Caco-2 (cell line): ENCODE measurements at regions not wholly inside any gene's neighbourhood (a gene's known extent, or its start where the extent isn't known, plus 50 kb on each side); places are given as distances from the start of the nearest gene placed in this dataset.

Source experiments
- BruUV-seq: library from RNA; stranded (reverse); fragments of 400-500 nt; replicated peaks from 2 replicates; lab custom pipeline; 2021; lab: Mats Ljungman, UMichigan
- CTCF ChIA-PET: fragments of 300-600 bp; sonication (Branson Sonifier 250); formaldehyde crosslinking; loops from one replicate; lab custom pipeline; 2022; ENCODE audit warnings: antibody characterized with exemption; lab: Charles Lee
- POLR2A ChIA-PET: fragments of 300-600 bp; sonication (Branson Sonifier 250); formaldehyde crosslinking; loops from one replicate; lab custom pipeline; 2022; ENCODE audit warnings: antibody characterized with exemption; lab: Charles Lee
- DNase-seq, 2 experiments: peaks; one replicate each; pipeline versions ENCODE4 v3.0.0 to v3.0.0-alpha.2; 2020 to 2022
- H3K27me3 ChIP-seq: replicated peaks from 2 replicates; pipeline ENCODE4 v1.6.0; 2011; ENCODE audit warnings: low read length; ENCODE audit not compliant: control insufficient read depth, insufficient read depth
- H3K36me3 ChIP-seq: 2 replicates; pipeline ENCODE4 v1.5.1; 2011; ENCODE audit warnings: low read length; ENCODE audit not compliant: control insufficient read depth, insufficient read depth
- H3K4me1 ChIP-seq: fragments of 250-450 bp; sonication (Bioruptor Pico); 2 replicates; pipeline ENCODE4 v1.5.1; 2020; ENCODE audit warnings: mild to moderate bottlenecking
- H3K4me3 ChIP-seq: 2 replicates; pipeline ENCODE4 v1.5.1; 2011; ENCODE audit warnings: low read depth, mild to moderate bottlenecking, control low read depth, low read length
- H3K9me3 ChIP-seq: fragments of 250-450 bp; sonication (Bioruptor Pico); 2 replicates; pipeline ENCODE4 v1.5.1; 2020; ENCODE audit warnings: mild to moderate bottlenecking, moderate library complexity
- H3K27ac Mint-ChIP-seq: one replicate; pipeline ENCODE4 v1.8.0; 2022; ENCODE audit warnings: mixed read lengths; ENCODE audit not compliant: unreplicated experiment
- H3K27me3 Mint-ChIP-seq: one replicate; pipeline ENCODE4 v1.8.0; 2022; ENCODE audit warnings: mixed read lengths; ENCODE audit not compliant: insufficient read depth, unreplicated experiment
- H3K36me3 Mint-ChIP-seq: one replicate; pipeline ENCODE4 v1.8.0; 2022; ENCODE audit warnings: mild to moderate bottlenecking, mixed read lengths; ENCODE audit not compliant: insufficient read depth, unreplicated experiment
- H3K4me1 Mint-ChIP-seq: one replicate; pipeline ENCODE4 v1.8.0; 2022; ENCODE audit warnings: low read depth, mixed read lengths; ENCODE audit not compliant: unreplicated experiment
- H3K4me3 Mint-ChIP-seq: one replicate; pipeline ENCODE4 v1.8.0; 2022; ENCODE audit warnings: mild to moderate bottlenecking, moderate library complexity, mixed read lengths; ENCODE audit not compliant: unreplicated experiment
- H3K9me3 Mint-ChIP-seq: one replicate; pipeline ENCODE4 v1.8.0; 2022; ENCODE audit warnings: mixed read lengths; ENCODE audit not compliant: unreplicated experiment
- CTCF ChIP-seq, 2 experiments: fragments of 200-600 bp in 1 of 2; IDR thresholded peaks; 1 replicate in 1 of 2; 2 replicates in 1 of 2; pipeline versions ENCODE4 v1.5.1 to v1.8.0; 2011 to 2022; ENCODE audit warnings: antibody characterized with exemption in 1 of 2, control low read depth in 1 of 2, inconsistent platforms in 1 of 2, low read depth in 1 of 2, low read length in 1 of 2, mild to moderate bottlenecking in 1 of 2, moderate library complexity in 1 of 2; ENCODE audit not compliant: insufficient read depth in 1 of 2, severe bottlenecking in 1 of 2, unreplicated experiment in 1 of 2
- intact Hi-C: fragments of 100-400 bp; cut with micrococcal nuclease; formaldehyde crosslinking; loops from one replicate; pipeline ENCODE4 v1.10.0; 2022; ENCODE audit not compliant: unreplicated experiment

- no peaks in the 10 kb centered on the region for H3K36me3 Mint-ChIP-seq
- H3K27me3 ChIP-seq, result no peaks in the 10 kb centered on the region
- H3K9me3 Mint-ChIP-seq, result no peaks in the 10 kb centered on the region
- H3K4me1 ChIP-seq, result no peaks in the 10 kb centered on the region
- TF ChIP-seq CTCF (IDR thresholded peaks at IDR 0.05; ENCODE audit: insufficient read depth in 1 of 2, low read depth in 1 of 2, low read length in 1 of 2, severe bottlenecking in 1 of 2, unreplicated experiment in 1 of 2), result no peak
- ChIA-PET CTCF (no interaction called here), POLR2A (no interaction called here)
- no peaks in the 10 kb centered on the region for H3K4me1 Mint-ChIP-seq
- no peak overlapping the region for H3K27ac Mint-ChIP-seq
- intact Hi-C loops, result no loop called here
- no peak overlapping the region for H3K4me3 ChIP-seq
- no peaks in the 10 kb centered on the region for H3K36me3 ChIP-seq
- peaks cover 7% of the 10 kb centered on the region for H3K27me3 Mint-ChIP-seq
- no TSS peak for BruUV-seq
- no peak overlapping the region for H3K4me3 Mint-ChIP-seq
- no peaks in the 10 kb centered on the region for H3K9me3 ChIP-seq
- DNase-seq, result no peak
These were observed 57.7 kb upstream of the MAST4 start for GRCh38 chr5:66538531-66538930.

GRCh38 chr5:66540078-66540477 lies 56.1 kb upstream of the MAST4 start:
- CTCF ChIA-PET, result no interaction called here
- H3K4me1 ChIP-seq, result no peaks in the 10 kb centered on the region
- Mint-ChIP-seq H3K4me1 (no peaks in the 10 kb centered on the region), H3K9me3 (no peaks in the 10 kb centered on the region), H3K27ac (no peak overlapping the region), H3K36me3 (no peaks in the 10 kb centered on the region), H3K4me3 (no peak overlapping the region), H3K27me3 (peaks cover 7% of the 10 kb centered on the region)
- no peaks in the 10 kb centered on the region for H3K27me3 ChIP-seq
- H3K36me3 ChIP-seq, result no peaks in the 10 kb centered on the region
- no peak for DNase-seq
- no peak overlapping the region for H3K4me3 ChIP-seq
- no peaks in the 10 kb centered on the region for H3K9me3 ChIP-seq
- POLR2A ChIA-PET, result no interaction called here
- intact Hi-C loops, result no loop called here
- no TSS peak for BruUV-seq
- TF ChIP-seq CTCF (IDR thresholded peaks at IDR 0.05; ENCODE audit: insufficient read depth in 1 of 2, low read depth in 1 of 2, low read length in 1 of 2, severe bottlenecking in 1 of 2, unreplicated experiment in 1 of 2), result no peak

- no peak for DNase-seq
- Histone ChIP-seq H3K4me3 (no peak overlapping the region), H3K27me3 (no peaks in the 10 kb centered on the region), H3K4me1 (no peaks in the 10 kb centered on the region), H3K9me3 (0 out of 2 replicates have a peak, but pooled peaks cover 3% of the 10 kb centered on the region), H3K36me3 (no peaks in the 10 kb centered on the region)
- intact Hi-C loops, result no loop called here
- H3K4me3 Mint-ChIP-seq, result no peak overlapping the region
- peaks cover 2% of the 10 kb centered on the region for H3K27me3 Mint-ChIP-seq
- peaks cover 2% of the 10 kb centered on the region for H3K9me3 Mint-ChIP-seq
- no peaks in the 10 kb centered on the region for H3K4me1 Mint-ChIP-seq
- CTCF ChIA-PET, result no interaction called here
- TF ChIP-seq CTCF (IDR thresholded peaks at IDR 0.05; ENCODE audit: insufficient read depth in 1 of 2, low read depth in 1 of 2, low read length in 1 of 2, severe bottlenecking in 1 of 2, unreplicated experiment in 1 of 2), result no peak
- H3K36me3 Mint-ChIP-seq, result no peaks in the 10 kb centered on the region
- POLR2A ChIA-PET, result no interaction called here
- no TSS peak for BruUV-seq
- no peak overlapping the region for H3K27ac Mint-ChIP-seq
These were observed 53.5 kb upstream of the MAST4 start for GRCh38 chr5:66542711-66543110.
